GM23338 (cell line): ENCODE measurements at regions not wholly inside any gene's neighbourhood (a gene's known extent, or its start where the extent isn't known, plus 50 kb on each side); places are given as distances from the start of the nearest gene placed in this dataset.

Source experiments
- ATAC-seq: fragments of 200-7000 bp; cut with Tn5 transposase; 3 replicates; pipeline ENCODE4 v1.9.1; 2020
- DNase-seq: peaks from one replicate; pipeline ENCODE4 v3.0.0-alpha.2; 2015; ENCODE audit warnings: low spot score
- H2AFZ ChIP-seq: fragments of 200-600 bp; sonication (generic); 2 replicates; pipeline ENCODE4 v1.8.0; 2016; ENCODE audit warnings: antibody characterized with exemption, mild to moderate bottlenecking, moderate library complexity
- H3F3A ChIP-seq: fragments of 200-600 bp; sonication (generic); replicated peaks from 2 replicates; pipeline ENCODE4 v1.8.0; 2017; ENCODE audit warnings: antibody characterized with exemption, mixed run types, low read depth
- H3K27ac ChIP-seq: fragments of 200-600 bp; sonication (generic); 2 replicates; pipeline ENCODE4 v1.6.1; 2016; ENCODE audit warnings: low read depth
- H3K27me3 ChIP-seq: fragments of 200-600 bp; sonication (generic); 2 replicates; pipeline ENCODE4 v1.8.0; 2016; ENCODE audit warnings: mild to moderate bottlenecking, mixed run types, moderate library complexity; ENCODE audit not compliant: insufficient read depth
- H3K36me3 ChIP-seq: fragments of 200-600 bp; sonication (generic); 2 replicates; pipeline ENCODE4 v1.8.0; 2016; ENCODE audit warnings: mild to moderate bottlenecking; ENCODE audit not compliant: insufficient read depth
- H3K4me1 ChIP-seq: fragments of 200-600 bp; sonication (generic); 2 replicates; pipeline ENCODE4 v1.8.0; 2016; ENCODE audit warnings: mild to moderate bottlenecking, moderate library complexity; ENCODE audit not compliant: insufficient read depth
- H3K4me2 ChIP-seq: fragments of 200-600 bp; sonication (generic); 2 replicates; pipeline ENCODE4 v1.7.1; 2017; ENCODE audit warnings: mixed run types
- H3K4me3 ChIP-seq: fragments of 200-600 bp; sonication (generic); 2 replicates; pipeline ENCODE4 v1.6.1; 2016; ENCODE audit warnings: mixed run types
- H3K79me2 ChIP-seq: fragments of 200-600 bp; sonication (generic); replicated peaks from 2 replicates; pipeline ENCODE4 v1.8.0; 2017; ENCODE audit warnings: mild to moderate bottlenecking; ENCODE audit not compliant: insufficient read depth
- H3K9me2 ChIP-seq: fragments of 200-600 bp; sonication (generic); 2 replicates; pipeline ENCODE4 v1.8.0; 2017; ENCODE audit not compliant: insufficient read depth
- H4K20me1 ChIP-seq: fragments of 200-600 bp; sonication (generic); replicated peaks from 2 replicates; pipeline ENCODE4 v1.8.0; 2017; ENCODE audit warnings: mild to moderate bottlenecking; ENCODE audit not compliant: insufficient read depth
- H3K27ac Mint-ChIP-seq: 2 replicates; pipeline ENCODE4 v1.8.0; 2020; ENCODE audit warnings: inconsistent platforms, mild to moderate bottlenecking, moderate library complexity, mixed read lengths
- H3K27me3 Mint-ChIP-seq: 3 replicates; pipeline ENCODE4 v1.8.0; 2022; ENCODE audit warnings: low read depth, mild to moderate bottlenecking, moderate library complexity, mixed read lengths, inconsistent platforms; ENCODE audit not compliant: insufficient read depth, poor library complexity
- H3K36me3 Mint-ChIP-seq: 3 replicates; pipeline ENCODE4 v1.8.0; 2021; ENCODE audit warnings: low read depth, mild to moderate bottlenecking, inconsistent platforms, moderate library complexity, mixed read lengths
- H3K4me1 Mint-ChIP-seq: 3 replicates; pipeline ENCODE4 v1.8.0; 2020; ENCODE audit warnings: mild to moderate bottlenecking, inconsistent platforms, mixed read lengths
- H3K4me3 Mint-ChIP-seq: 3 replicates; pipeline ENCODE4 v1.8.0; 2021; ENCODE audit warnings: moderate library complexity, mild to moderate bottlenecking, inconsistent platforms, mixed read lengths
- H3K9me3 Mint-ChIP-seq: 3 replicates; pipeline ENCODE4 v1.8.0; 2020; ENCODE audit warnings: moderate library complexity, mild to moderate bottlenecking, inconsistent platforms, mixed read lengths
- CREB1 ChIP-seq: fragments of 250-450 bp; sonication (Bioruptor Pico); IDR thresholded peaks from 2 replicates; pipeline ENCODE4 v1.5.0; 2020; ENCODE audit warnings: low read depth, mild to moderate bottlenecking, moderate library complexity
- EZH2 ChIP-seq: fragments of 200-600 bp; sonication (generic); IDR thresholded peaks from one replicate; pipeline ENCODE4 v1.8.0; 2017; ENCODE audit warnings: antibody characterized with exemption, mild to moderate bottlenecking, low read depth; ENCODE audit not compliant: unreplicated experiment
- EZH2phosphoT487 ChIP-seq: fragments of 200-600 bp; sonication (generic); IDR thresholded peaks from one replicate; pipeline ENCODE4 v1.8.1; 2018; ENCODE audit warnings: antibody characterized with exemption; ENCODE audit not compliant: unreplicated experiment
- JUNB ChIP-seq: IDR thresholded peaks from one replicate; pipeline ENCODE4 v1.6.1; 2016; ENCODE audit warnings: antibody characterized with exemption; ENCODE audit not compliant: unreplicated experiment
- NANOG ChIP-seq: IDR thresholded peaks from 2 replicates; pipeline ENCODE4 v1.6.1; 2016; ENCODE audit warnings: antibody characterized with exemption, borderline replicate concordance
- POLR2AphosphoS5 ChIP-seq: IDR thresholded peaks from 2 replicates; pipeline ENCODE4 v1.6.1; 2016; ENCODE audit warnings: antibody characterized with exemption, low read depth
- STAT1 ChIP-seq: IDR thresholded peaks from one replicate; pipeline ENCODE4 v1.6.1; 2016; ENCODE audit warnings: antibody characterized with exemption; ENCODE audit not compliant: unreplicated experiment
- ZNF114 ChIP-seq: fragments of 250-450 bp; sonication (Bioruptor Pico); IDR thresholded peaks from 2 replicates; pipeline ENCODE4 v1.5.0; 2020; ENCODE audit warnings: mild to moderate bottlenecking, moderate library complexity
- ZNF331 ChIP-seq: fragments of 250-450 bp; sonication (Bioruptor Pico); IDR thresholded peaks from 2 replicates; pipeline ENCODE4 v1.5.0; 2020; ENCODE audit warnings: low read depth, mild to moderate bottlenecking, moderate library complexity
- TF ChIP-seq, protein P1 (sequence below): IDR thresholded peaks from one replicate; pipeline ENCODE4 v1.6.1; 2018; ENCODE audit warnings: antibody characterized with exemption; ENCODE audit not compliant: unreplicated experiment
- TF ChIP-seq, protein P2 (sequence below): fragments of 250-450 bp; sonication (Bioruptor Pico); IDR thresholded peaks from 2 replicates; pipeline ENCODE4 v1.5.0; 2020; ENCODE audit warnings: mild to moderate bottlenecking, moderate library complexity
- TF ChIP-seq, protein P3 (sequence below), 2 experiments: fragments of 200-600 bp in 1 of 2; sonication (generic) in 1 of 2; conservative IDR thresholded peaks; 2 replicates each; pipeline versions ENCODE4 v1.5.1 to v1.6.1; 2016 to 2017; ENCODE audit warnings: antibody characterized with exemption in 2 of 2, low read depth in 2 of 2, mild to moderate bottlenecking in 2 of 2, moderate library complexity in 1 of 2
- TF ChIP-seq, protein P4 (sequence below): IDR thresholded peaks from 2 replicates; pipeline ENCODE4 v1.6.1; 2016; ENCODE audit warnings: antibody characterized with exemption

DNA sequence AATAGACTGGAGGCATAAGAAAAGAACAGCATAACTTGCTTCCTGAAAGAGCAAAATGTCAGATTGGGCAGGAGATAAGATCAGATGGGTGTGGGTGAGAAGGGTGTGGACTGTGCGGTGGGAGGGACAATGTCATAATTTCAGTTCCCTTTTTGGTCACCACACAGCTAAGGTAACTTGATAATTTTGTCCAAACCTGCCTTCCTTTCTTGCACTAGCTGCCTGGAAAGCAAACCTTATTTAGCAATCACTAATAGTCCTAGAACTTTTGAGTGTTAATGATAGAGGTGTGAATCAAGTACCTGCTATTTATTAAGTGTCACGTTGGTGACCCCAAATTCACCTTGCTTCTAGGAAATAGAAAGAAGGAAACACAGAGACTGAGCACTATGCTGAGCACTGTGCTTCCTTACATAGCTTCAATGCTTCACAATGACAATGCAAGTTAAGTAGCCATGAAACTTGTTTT lies 72.4 kb upstream of the SP4 start:
- TF ChIP-seq ZNF114 (CRISPR knock-in tag) (no peak), POLR2AphosphoS5 (no peak), CREB1 (CRISPR knock-in tag) (no peak), EZH2 (no peak), EZH2phosphoT487 (no peak), NANOG (no peak), ZNF331 (CRISPR knock-in tag) (no peak), STAT1 (no peak), JUNB (no peak)
- TF ChIP-seq, protein P1, sequence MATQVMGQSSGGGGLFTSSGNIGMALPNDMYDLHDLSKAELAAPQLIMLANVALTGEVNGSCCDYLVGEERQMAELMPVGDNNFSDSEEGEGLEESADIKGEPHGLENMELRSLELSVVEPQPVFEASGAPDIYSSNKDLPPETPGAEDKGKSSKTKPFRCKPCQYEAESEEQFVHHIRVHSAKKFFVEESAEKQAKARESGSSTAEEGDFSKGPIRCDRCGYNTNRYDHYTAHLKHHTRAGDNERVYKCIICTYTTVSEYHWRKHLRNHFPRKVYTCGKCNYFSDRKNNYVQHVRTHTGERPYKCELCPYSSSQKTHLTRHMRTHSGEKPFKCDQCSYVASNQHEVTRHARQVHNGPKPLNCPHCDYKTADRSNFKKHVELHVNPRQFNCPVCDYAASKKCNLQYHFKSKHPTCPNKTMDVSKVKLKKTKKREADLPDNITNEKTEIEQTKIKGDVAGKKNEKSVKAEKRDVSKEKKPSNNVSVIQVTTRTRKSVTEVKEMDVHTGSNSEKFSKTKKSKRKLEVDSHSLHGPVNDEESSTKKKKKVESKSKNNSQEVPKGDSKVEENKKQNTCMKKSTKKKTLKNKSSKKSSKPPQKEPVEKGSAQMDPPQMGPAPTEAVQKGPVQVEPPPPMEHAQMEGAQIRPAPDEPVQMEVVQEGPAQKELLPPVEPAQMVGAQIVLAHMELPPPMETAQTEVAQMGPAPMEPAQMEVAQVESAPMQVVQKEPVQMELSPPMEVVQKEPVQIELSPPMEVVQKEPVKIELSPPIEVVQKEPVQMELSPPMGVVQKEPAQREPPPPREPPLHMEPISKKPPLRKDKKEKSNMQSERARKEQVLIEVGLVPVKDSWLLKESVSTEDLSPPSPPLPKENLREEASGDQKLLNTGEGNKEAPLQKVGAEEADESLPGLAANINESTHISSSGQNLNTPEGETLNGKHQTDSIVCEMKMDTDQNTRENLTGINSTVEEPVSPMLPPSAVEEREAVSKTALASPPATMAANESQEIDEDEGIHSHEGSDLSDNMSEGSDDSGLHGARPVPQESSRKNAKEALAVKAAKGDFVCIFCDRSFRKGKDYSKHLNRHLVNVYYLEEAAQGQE, result no peak
- TF ChIP-seq, protein P2, sequence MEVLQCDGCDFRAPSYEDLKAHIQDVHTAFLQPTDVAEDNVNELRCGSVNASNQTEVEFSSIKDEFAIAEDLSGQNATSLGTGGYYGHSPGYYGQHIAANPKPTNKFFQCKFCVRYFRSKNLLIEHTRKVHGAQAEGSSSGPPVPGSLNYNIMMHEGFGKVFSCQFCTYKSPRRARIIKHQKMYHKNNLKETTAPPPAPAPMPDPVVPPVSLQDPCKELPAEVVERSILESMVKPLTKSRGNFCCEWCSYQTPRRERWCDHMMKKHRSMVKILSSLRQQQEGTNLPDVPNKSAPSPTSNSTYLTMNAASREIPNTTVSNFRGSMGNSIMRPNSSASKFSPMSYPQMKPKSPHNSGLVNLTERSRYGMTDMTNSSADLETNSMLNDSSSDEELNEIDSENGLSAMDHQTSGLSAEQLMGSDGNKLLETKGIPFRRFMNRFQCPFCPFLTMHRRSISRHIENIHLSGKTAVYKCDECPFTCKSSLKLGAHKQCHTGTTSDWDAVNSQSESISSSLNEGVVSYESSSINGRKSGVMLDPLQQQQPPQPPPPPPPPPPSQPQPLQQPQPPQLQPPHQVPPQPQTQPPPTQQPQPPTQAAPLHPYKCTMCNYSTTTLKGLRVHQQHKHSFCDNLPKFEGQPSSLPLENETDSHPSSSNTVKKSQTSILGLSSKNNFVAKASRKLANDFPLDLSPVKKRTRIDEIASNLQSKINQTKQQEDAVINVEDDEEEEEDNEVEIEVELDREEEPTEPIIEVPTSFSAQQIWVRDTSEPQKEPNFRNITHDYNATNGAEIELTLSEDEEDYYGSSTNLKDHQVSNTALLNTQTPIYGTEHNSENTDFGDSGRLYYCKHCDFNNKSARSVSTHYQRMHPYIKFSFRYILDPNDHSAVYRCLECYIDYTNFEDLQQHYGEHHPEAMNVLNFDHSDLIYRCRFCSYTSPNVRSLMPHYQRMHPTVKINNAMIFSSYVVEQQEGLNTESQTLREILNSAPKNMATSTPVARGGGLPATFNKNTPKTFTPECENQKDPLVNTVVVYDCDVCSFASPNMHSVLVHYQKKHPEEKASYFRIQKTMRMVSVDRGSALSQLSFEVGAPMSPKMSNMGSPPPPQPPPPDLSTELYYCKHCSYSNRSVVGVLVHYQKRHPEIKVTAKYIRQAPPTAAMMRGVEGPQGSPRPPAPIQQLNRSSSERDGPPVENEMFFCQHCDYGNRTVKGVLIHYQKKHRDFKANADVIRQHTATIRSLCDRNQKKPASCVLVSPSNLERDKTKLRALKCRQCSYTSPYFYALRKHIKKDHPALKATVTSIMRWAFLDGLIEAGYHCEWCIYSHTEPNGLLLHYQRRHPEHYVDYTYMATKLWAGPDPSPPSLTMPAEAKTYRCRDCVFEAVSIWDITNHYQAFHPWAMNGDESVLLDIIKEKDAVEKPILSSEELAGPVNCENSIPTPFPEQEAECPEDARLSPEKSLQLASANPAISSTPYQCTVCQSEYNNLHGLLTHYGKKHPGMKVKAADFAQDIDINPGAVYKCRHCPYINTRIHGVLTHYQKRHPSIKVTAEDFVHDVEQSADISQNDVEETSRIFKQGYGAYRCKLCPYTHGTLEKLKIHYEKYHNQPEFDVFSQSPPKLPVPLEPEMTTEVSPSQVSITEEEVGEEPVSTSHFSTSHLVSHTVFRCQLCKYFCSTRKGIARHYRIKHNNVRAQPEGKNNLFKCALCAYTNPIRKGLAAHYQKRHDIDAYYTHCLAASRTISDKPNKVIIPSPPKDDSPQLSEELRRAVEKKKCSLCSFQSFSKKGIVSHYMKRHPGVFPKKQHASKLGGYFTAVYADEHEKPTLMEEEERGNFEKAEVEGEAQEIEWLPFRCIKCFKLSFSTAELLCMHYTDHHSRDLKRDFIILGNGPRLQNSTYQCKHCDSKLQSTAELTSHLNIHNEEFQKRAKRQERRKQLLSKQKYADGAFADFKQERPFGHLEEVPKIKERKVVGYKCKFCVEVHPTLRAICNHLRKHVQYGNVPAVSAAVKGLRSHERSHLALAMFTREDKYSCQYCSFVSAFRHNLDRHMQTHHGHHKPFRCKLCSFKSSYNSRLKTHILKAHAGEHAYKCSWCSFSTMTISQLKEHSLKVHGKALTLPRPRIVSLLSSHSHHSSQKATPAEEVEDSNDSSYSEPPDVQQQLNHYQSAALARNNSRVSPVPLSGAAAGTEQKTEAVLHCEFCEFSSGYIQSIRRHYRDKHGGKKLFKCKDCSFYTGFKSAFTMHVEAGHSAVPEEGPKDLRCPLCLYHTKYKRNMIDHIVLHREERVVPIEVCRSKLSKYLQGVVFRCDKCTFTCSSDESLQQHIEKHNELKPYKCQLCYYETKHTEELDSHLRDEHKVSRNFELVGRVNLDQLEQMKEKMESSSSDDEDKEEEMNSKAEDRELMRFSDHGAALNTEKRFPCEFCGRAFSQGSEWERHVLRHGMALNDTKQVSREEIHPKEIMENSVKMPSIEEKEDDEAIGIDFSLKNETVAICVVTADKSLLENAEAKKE (CRISPR knock-in tag), result no peak
- TF ChIP-seq, protein P3, sequence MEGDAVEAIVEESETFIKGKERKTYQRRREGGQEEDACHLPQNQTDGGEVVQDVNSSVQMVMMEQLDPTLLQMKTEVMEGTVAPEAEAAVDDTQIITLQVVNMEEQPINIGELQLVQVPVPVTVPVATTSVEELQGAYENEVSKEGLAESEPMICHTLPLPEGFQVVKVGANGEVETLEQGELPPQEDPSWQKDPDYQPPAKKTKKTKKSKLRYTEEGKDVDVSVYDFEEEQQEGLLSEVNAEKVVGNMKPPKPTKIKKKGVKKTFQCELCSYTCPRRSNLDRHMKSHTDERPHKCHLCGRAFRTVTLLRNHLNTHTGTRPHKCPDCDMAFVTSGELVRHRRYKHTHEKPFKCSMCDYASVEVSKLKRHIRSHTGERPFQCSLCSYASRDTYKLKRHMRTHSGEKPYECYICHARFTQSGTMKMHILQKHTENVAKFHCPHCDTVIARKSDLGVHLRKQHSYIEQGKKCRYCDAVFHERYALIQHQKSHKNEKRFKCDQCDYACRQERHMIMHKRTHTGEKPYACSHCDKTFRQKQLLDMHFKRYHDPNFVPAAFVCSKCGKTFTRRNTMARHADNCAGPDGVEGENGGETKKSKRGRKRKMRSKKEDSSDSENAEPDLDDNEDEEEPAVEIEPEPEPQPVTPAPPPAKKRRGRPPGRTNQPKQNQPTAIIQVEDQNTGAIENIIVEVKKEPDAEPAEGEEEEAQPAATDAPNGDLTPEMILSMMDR (conservative IDR thresholded peaks at IDR 0.05; ENCODE audit: low read depth in 2 of 2), result no peak
- TF ChIP-seq, protein P4, sequence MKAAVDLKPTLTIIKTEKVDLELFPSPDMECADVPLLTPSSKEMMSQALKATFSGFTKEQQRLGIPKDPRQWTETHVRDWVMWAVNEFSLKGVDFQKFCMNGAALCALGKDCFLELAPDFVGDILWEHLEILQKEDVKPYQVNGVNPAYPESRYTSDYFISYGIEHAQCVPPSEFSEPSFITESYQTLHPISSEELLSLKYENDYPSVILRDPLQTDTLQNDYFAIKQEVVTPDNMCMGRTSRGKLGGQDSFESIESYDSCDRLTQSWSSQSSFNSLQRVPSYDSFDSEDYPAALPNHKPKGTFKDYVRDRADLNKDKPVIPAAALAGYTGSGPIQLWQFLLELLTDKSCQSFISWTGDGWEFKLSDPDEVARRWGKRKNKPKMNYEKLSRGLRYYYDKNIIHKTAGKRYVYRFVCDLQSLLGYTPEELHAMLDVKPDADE, result no peak
- H3K4me3 Mint-ChIP-seq, result no peak overlapping the region
- no peaks in the 10 kb centered on the region for H3K9me2 ChIP-seq
- no peaks in the 10 kb centered on the region for H3K36me3 ChIP-seq
- H3K27me3 ChIP-seq, result no peaks in the 10 kb centered on the region
- no peak overlapping the region for H3K27ac ChIP-seq
- H2AFZ ChIP-seq, result no peak overlapping the region
- ATAC-seq, result no peak
- H3K79me2 ChIP-seq, result no peaks in the 10 kb centered on the region
- no peaks in the 10 kb centered on the region for H3K4me1 Mint-ChIP-seq
- H4K20me1 ChIP-seq, result no peaks in the 10 kb centered on the region
- H3K9me3 Mint-ChIP-seq, result no peaks in the 10 kb centered on the region
- no peaks in the 10 kb centered on the region for H3K36me3 Mint-ChIP-seq
- 0 out of 2 replicates have a peak, but pooled peaks cover 3% of the 10 kb centered on the region for H3K4me1 ChIP-seq
- no peak overlapping the region for H3K4me2 ChIP-seq
- no peak overlapping the region for H3K4me3 ChIP-seq
- peaks cover 4% of the 10 kb centered on the region for H3K27me3 Mint-ChIP-seq
- H3F3A ChIP-seq, result no peaks in the 10 kb centered on the region
- no peak for DNase-seq
- no peak overlapping the region for H3K27ac Mint-ChIP-seq
